ENCODE measurements at regions not wholly inside any gene's neighbourhood (a gene's known extent, or its start where the extent isn't known, plus 50 kb on each side); places are given as distances from the start of the nearest gene placed in this dataset.

GRCh38 chr18:78642296-78642951 lies 337.2 kb upstream of the SALL3 start:
- no peak for DNase-seq

GRCh38 chr18:78643004-78643403 lies 336.6 kb upstream of the SALL3 start:
- DNase-seq = no peak

GRCh38 chr18:78643981-78644380 lies 335.6 kb upstream of the SALL3 start:
- DNase-seq = no peak

GRCh38 chr18:78645216-78645615 lies 334.4 kb upstream of the SALL3 start:
- no peak for DNase-seq

- DNase-seq = no peak
These were observed 332.6 kb upstream of the SALL3 start for GRCh38 chr18:78647018-78647417.

GRCh38 chr18:78649421-78649820 lies 330.2 kb upstream of the SALL3 start:
- no peak for DNase-seq

- DNase-seq = no peak
These were observed 328.7 kb upstream of the SALL3 start for GRCh38 chr18:78650926-78651325.

GRCh38 chr18:78652001-78652545 lies 327.5 kb upstream of the SALL3 start:
- DNase-seq = no peak

GRCh38 chr18:78655921-78656320 lies 323.7 kb upstream of the SALL3 start:
- no peak for DNase-seq

GRCh38 chr18:78656346-78656925 lies 323.2 kb upstream of the SALL3 start:
- DNase-seq = no peak

- DNase-seq = no peak
These were observed 321.1 kb upstream of the SALL3 start for GRCh38 chr18:78658531-78658930.

GRCh38 chr18:78659057-78659456 lies 320.6 kb upstream of the SALL3 start:
- no peak for DNase-seq

- no peak for DNase-seq
These were observed 319.9 kb upstream of the SALL3 start for GRCh38 chr18:78659748-78660147.

GRCh38 chr18:78660311-78660710 lies 319.3 kb upstream of the SALL3 start:
- DNase-seq = no peak

GRCh38 chr18:78661316-78661715 lies 318.3 kb upstream of the SALL3 start:
- no peak for DNase-seq

- DNase-seq = no peak
These were observed 316.7 kb upstream of the SALL3 start for GRCh38 chr18:78662879-78663278.

GRCh38 chr18:78664048-78664447 lies 315.6 kb upstream of the SALL3 start:
- DNase-seq = no peak

GRCh38 chr18:78664848-78665247 lies 314.8 kb upstream of the SALL3 start:
- DNase-seq = no peak

GRCh38 chr18:78665644-78666043 lies 314.0 kb upstream of the SALL3 start:
- no peak for DNase-seq

- no peak for DNase-seq
These were observed 312.8 kb upstream of the SALL3 start for GRCh38 chr18:78666666-78667335.

- no peak for DNase-seq
These were observed 308.7 kb upstream of the SALL3 start for GRCh38 chr18:78670778-78671391.

GRCh38 chr18:78671551-78671950 lies 308.1 kb upstream of the SALL3 start:
- no peak for DNase-seq

GRCh38 chr18:78672862-78673446 lies 306.7 kb upstream of the SALL3 start:
- no peak for DNase-seq

Data from fibroblast of skin of right biceps (primary cell).